ENCODE measurements at regions not wholly inside any gene's neighbourhood (a gene's known extent, or its start where the extent isn't known, plus 50 kb on each side); places are given as distances from the start of the nearest gene placed in this dataset.

DNA sequence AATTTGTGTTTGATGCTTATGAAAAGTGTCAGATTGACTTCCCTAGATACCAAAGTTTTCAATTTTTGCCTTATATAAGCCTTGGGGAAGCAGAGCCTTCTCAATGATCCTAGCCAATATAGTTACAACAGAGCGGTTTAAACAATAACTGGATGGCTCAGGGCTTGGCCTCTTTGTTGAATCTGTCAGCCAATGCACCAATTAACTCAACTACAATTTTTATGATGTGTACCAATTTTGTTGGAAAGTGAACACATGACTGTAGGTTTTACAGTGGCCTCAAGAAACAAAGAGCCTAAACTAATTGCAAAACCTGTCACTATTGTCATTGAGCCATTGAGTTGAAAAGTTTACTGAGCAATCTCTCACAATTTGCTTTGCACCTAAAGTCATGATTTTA lies 71.6 kb upstream of the RGS18 start:
- Histone ChIP-seq H2AFZ (ENCODE audit: low read depth, low read length) (no peak overlapping the region), H3K36me3 (replicated peaks; ENCODE audit: low read depth, low read length) (no peaks in the 10 kb centered on the region), H4K20me1 (ENCODE audit: insufficient read depth, low read length) (no peaks in the 10 kb centered on the region), H3K9ac (ENCODE audit: low read length) (no peak overlapping the region), H3K4me3 (ENCODE audit: low read length) (no peak overlapping the region), H3K4me1 (ENCODE audit: low read length) (no peaks in the 10 kb centered on the region), H3K4me2 (ENCODE audit: low read length) (no peak overlapping the region), H3K27ac (ENCODE audit: low read length) (no peak overlapping the region), H3K79me2 (ENCODE audit: low read length) (no peaks in the 10 kb centered on the region), H3K27me3 (ENCODE audit: low read depth, low read length) (no peaks in the 10 kb centered on the region), H3K9me3 (ENCODE audit: insufficient read depth, low read length) (no peaks in the 10 kb centered on the region)
- TF ChIP-seq EZH2phosphoT487 (IDR thresholded peaks at IDR 0.05; ENCODE audit: low read depth): no peak
- TF ChIP-seq, protein P1, sequence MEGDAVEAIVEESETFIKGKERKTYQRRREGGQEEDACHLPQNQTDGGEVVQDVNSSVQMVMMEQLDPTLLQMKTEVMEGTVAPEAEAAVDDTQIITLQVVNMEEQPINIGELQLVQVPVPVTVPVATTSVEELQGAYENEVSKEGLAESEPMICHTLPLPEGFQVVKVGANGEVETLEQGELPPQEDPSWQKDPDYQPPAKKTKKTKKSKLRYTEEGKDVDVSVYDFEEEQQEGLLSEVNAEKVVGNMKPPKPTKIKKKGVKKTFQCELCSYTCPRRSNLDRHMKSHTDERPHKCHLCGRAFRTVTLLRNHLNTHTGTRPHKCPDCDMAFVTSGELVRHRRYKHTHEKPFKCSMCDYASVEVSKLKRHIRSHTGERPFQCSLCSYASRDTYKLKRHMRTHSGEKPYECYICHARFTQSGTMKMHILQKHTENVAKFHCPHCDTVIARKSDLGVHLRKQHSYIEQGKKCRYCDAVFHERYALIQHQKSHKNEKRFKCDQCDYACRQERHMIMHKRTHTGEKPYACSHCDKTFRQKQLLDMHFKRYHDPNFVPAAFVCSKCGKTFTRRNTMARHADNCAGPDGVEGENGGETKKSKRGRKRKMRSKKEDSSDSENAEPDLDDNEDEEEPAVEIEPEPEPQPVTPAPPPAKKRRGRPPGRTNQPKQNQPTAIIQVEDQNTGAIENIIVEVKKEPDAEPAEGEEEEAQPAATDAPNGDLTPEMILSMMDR (IDR thresholded peaks at IDR 0.05; ENCODE audit: low read depth, low read length): no peak

DNA sequence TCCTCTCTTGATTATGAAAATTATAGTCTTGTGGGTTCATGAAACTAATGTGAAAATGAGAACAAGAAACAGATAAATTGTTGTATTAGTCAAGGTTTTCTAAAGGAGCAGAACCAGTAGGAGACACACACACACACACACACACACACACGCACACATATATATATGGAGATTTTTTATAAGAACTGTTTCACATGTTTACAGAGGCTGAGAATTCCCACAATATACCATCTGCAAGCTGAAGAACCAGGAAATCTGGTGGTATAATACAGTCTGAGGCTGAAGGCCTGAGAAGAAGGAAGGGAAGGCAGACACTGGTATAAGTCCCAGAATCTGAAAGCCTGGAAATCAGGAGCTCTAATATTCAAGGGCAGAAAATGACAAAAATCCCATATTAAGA lies 70.9 kb upstream of the RGS18 start:
- no peak overlapping the region for H3K4me2 ChIP-seq (ENCODE audit: low read length)
- no peaks in the 10 kb centered on the region for H3K79me2 ChIP-seq (ENCODE audit: low read length)
- no peak overlapping the region for H3K9ac ChIP-seq (ENCODE audit: low read length)
- no peaks in the 10 kb centered on the region for H3K9me3 ChIP-seq (ENCODE audit: insufficient read depth, low read length)
- TF ChIP-seq, protein P1 (IDR thresholded peaks at IDR 0.05; ENCODE audit: low read depth, low read length): no peak
- TF ChIP-seq EZH2phosphoT487 (IDR thresholded peaks at IDR 0.05; ENCODE audit: low read depth): no peak
- no peak overlapping the region for H2AFZ ChIP-seq (ENCODE audit: low read depth, low read length)
- H3K4me3 ChIP-seq (ENCODE audit: low read length): no peak overlapping the region
- H3K36me3 ChIP-seq (replicated peaks; ENCODE audit: low read depth, low read length): no peaks in the 10 kb centered on the region
- no peak overlapping the region for H3K27ac ChIP-seq (ENCODE audit: low read length)
- no peaks in the 10 kb centered on the region for H4K20me1 ChIP-seq (ENCODE audit: insufficient read depth, low read length)
- H3K27me3 ChIP-seq (ENCODE audit: low read depth, low read length): no peaks in the 10 kb centered on the region
- H3K4me1 ChIP-seq (ENCODE audit: low read length): no peaks in the 10 kb centered on the region

DNA sequence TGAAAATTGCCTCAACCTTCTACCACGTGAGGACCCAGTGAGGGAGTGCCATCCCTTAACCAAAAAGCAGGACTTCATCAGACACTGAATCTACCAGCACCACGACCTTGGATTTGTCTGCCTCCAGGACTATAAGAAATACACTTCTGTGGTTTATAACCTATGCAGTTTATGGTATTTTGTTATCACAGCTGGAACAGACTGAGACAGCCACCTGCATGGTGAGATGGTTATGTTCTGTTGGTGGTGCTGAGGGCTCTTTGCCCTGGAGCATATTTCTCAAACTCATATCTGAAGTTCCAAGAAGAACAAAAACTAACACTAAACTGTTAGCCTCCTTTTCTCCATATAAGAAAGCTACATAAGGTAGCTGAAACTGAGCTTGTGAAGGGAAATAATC lies 69.8 kb upstream of the RGS18 start:
- Histone ChIP-seq H3K27me3 (ENCODE audit: low read depth, low read length) (no peaks in the 10 kb centered on the region), H3K9me3 (ENCODE audit: insufficient read depth, low read length) (no peaks in the 10 kb centered on the region), H3K27ac (ENCODE audit: low read length) (no peak overlapping the region), H3K4me2 (ENCODE audit: low read length) (no peak overlapping the region), H3K9ac (ENCODE audit: low read length) (no peak overlapping the region), H3K36me3 (replicated peaks; ENCODE audit: low read depth, low read length) (no peaks in the 10 kb centered on the region), H3K4me1 (ENCODE audit: low read length) (no peaks in the 10 kb centered on the region), H4K20me1 (ENCODE audit: insufficient read depth, low read length) (no peaks in the 10 kb centered on the region), H2AFZ (ENCODE audit: low read depth, low read length) (no peak overlapping the region), H3K79me2 (ENCODE audit: low read length) (no peaks in the 10 kb centered on the region), H3K4me3 (ENCODE audit: low read length) (no peak overlapping the region)
- TF ChIP-seq, protein P1 (IDR thresholded peaks at IDR 0.05; ENCODE audit: low read depth, low read length): no peak
- TF ChIP-seq EZH2phosphoT487 (IDR thresholded peaks at IDR 0.05; ENCODE audit: low read depth): no peak

DNA sequence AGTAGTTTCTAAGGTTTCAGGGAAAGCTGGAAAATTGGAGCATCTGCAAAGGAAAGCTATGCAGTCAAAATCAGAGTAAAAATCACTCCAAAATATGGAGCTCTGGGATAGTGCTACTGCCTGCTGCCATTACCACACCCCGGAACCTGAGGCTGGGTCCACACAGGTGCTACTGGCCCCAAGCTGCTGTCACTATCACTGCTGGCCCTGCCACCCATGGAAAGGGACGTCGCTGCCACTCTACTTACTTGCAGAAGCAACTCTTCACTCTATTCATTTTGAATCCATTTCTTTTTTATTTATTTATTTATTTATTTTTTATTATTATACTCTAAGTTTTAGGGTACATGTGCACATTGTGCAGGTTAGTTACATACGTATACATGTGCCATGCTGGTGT lies 60.3 kb upstream of the RGS18 start:
- H3K27me3 ChIP-seq (ENCODE audit: low read depth, low read length): no peaks in the 10 kb centered on the region
- H3K36me3 ChIP-seq (replicated peaks; ENCODE audit: low read depth, low read length): no peaks in the 10 kb centered on the region
- no peaks in the 10 kb centered on the region for H3K79me2 ChIP-seq (ENCODE audit: low read length)
- H3K9ac ChIP-seq (ENCODE audit: low read length): no peak overlapping the region
- TF ChIP-seq EZH2phosphoT487 (IDR thresholded peaks at IDR 0.05; ENCODE audit: low read depth): no peak
- TF ChIP-seq, protein P1 (IDR thresholded peaks at IDR 0.05; ENCODE audit: low read depth, low read length): no peak
- H3K4me3 ChIP-seq (ENCODE audit: low read length): no peak overlapping the region
- H4K20me1 ChIP-seq (ENCODE audit: insufficient read depth, low read length): no peaks in the 10 kb centered on the region
- no peak overlapping the region for H3K4me2 ChIP-seq (ENCODE audit: low read length)
- H3K9me3 ChIP-seq (ENCODE audit: insufficient read depth, low read length): no peaks in the 10 kb centered on the region
- no peak overlapping the region for H2AFZ ChIP-seq (ENCODE audit: low read depth, low read length)
- H3K4me1 ChIP-seq (ENCODE audit: low read length): no peaks in the 10 kb centered on the region
- no peak overlapping the region for H3K27ac ChIP-seq (ENCODE audit: low read length)
